ENCODE measurements at regions not wholly inside any gene's neighbourhood (a gene's known extent, or its start where the extent isn't known, plus 50 kb on each side); places are given as distances from the start of the nearest gene placed in this dataset.

DNA sequence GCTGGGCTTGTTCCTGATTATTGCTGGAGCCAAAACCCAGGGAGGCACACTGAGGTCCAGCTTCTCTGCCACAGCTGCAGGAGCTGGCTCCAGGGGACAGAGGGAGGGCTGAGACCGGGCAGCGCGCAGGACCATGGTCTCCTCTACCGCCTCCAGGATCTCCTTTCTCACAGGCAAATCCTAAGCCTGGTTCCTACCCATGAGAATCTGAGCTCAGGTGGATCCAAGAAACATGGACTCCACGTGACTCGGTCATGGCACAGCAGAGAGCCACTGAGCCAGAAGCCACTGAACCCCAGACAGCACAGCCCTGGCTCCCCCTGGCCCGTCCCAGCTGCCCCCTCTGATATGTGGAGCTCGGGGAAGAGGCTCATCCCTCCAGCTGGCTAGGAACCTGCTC, 653.4 kb upstream of the ID2 start:
- TF ChIP-seq MAFF (IDR thresholded peaks at IDR 0.05; ENCODE audit: low read length): no peak
- no peak for TF ChIP-seq SRF (CRISPR knock-in tag; IDR thresholded peaks at IDR 0.05)
- TF ChIP-seq, protein P1, sequence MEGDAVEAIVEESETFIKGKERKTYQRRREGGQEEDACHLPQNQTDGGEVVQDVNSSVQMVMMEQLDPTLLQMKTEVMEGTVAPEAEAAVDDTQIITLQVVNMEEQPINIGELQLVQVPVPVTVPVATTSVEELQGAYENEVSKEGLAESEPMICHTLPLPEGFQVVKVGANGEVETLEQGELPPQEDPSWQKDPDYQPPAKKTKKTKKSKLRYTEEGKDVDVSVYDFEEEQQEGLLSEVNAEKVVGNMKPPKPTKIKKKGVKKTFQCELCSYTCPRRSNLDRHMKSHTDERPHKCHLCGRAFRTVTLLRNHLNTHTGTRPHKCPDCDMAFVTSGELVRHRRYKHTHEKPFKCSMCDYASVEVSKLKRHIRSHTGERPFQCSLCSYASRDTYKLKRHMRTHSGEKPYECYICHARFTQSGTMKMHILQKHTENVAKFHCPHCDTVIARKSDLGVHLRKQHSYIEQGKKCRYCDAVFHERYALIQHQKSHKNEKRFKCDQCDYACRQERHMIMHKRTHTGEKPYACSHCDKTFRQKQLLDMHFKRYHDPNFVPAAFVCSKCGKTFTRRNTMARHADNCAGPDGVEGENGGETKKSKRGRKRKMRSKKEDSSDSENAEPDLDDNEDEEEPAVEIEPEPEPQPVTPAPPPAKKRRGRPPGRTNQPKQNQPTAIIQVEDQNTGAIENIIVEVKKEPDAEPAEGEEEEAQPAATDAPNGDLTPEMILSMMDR (IDR thresholded peaks at IDR 0.05 in 2 of 3, conservative IDR thresholded peaks at IDR 0.05 in 1 of 3; ENCODE audit: insufficient read depth in 2 of 3, low read depth in 1 of 3, low read length in 3 of 3): no peak
- TF ChIP-seq, protein P2, sequence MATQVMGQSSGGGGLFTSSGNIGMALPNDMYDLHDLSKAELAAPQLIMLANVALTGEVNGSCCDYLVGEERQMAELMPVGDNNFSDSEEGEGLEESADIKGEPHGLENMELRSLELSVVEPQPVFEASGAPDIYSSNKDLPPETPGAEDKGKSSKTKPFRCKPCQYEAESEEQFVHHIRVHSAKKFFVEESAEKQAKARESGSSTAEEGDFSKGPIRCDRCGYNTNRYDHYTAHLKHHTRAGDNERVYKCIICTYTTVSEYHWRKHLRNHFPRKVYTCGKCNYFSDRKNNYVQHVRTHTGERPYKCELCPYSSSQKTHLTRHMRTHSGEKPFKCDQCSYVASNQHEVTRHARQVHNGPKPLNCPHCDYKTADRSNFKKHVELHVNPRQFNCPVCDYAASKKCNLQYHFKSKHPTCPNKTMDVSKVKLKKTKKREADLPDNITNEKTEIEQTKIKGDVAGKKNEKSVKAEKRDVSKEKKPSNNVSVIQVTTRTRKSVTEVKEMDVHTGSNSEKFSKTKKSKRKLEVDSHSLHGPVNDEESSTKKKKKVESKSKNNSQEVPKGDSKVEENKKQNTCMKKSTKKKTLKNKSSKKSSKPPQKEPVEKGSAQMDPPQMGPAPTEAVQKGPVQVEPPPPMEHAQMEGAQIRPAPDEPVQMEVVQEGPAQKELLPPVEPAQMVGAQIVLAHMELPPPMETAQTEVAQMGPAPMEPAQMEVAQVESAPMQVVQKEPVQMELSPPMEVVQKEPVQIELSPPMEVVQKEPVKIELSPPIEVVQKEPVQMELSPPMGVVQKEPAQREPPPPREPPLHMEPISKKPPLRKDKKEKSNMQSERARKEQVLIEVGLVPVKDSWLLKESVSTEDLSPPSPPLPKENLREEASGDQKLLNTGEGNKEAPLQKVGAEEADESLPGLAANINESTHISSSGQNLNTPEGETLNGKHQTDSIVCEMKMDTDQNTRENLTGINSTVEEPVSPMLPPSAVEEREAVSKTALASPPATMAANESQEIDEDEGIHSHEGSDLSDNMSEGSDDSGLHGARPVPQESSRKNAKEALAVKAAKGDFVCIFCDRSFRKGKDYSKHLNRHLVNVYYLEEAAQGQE (IDR thresholded peaks at IDR 0.05; ENCODE audit: borderline replicate concordance): no peak
- TF ChIP-seq, protein P2 (CRISPR knock-in tag; IDR thresholded peaks at IDR 0.05; ENCODE audit: low read depth): no peak

All from K562 (cell line).